HG03432 (cell line): ENCODE measurements at regions not wholly inside any gene's neighbourhood (a gene's known extent, or its start where the extent isn't known, plus 50 kb on each side); places are given as distances from the start of the nearest gene placed in this dataset.

Source experiments
- ATAC-seq: cut with Tn5 transposase; IDR thresholded peaks from one replicate; pipeline ENCODE4 v1.9.1; 2021; ENCODE audit warnings: mild to moderate bottlenecking, moderate library complexity; ENCODE audit not compliant: unreplicated experiment

- ATAC-seq: no peak
These were observed 254.7 kb downstream of the MAN2A1 start for GRCh38 chr5:109944461-109944860.

- peak; percentile 73 for ATAC-seq
These were observed 255.5 kb downstream of the MAN2A1 start for GRCh38 chr5:109945097-109945678.

- no peak for ATAC-seq
These were observed 256.2 kb downstream of the MAN2A1 start for GRCh38 chr5:109945723-109946480.

- ATAC-seq: no peak
These were observed 256.9 kb downstream of the MAN2A1 start for GRCh38 chr5:109946610-109947009.

GRCh38 chr5:109947667-109948066, 257.9 kb downstream of the MAN2A1 start:
- no peak for ATAC-seq

GRCh38 chr5:109950634-109951033, 260.9 kb downstream of the MAN2A1 start:
- no peak for ATAC-seq

GRCh38 chr5:109951348-109951747, 261.6 kb downstream of the MAN2A1 start:
- no peak for ATAC-seq

GRCh38 chr5:109951758-109952157, 262.0 kb downstream of the MAN2A1 start:
- no peak for ATAC-seq

GRCh38 chr5:109953761-109954160, 264.0 kb downstream of the MAN2A1 start:
- no peak for ATAC-seq

GRCh38 chr5:109956884-109957283, 267.2 kb downstream of the MAN2A1 start:
- ATAC-seq: no peak

- no peak for ATAC-seq
These were observed 268.4 kb downstream of the MAN2A1 start for GRCh38 chr5:109958082-109958481.

GRCh38 chr5:109959652-109960051, 269.9 kb downstream of the MAN2A1 start:
- ATAC-seq: no peak

GRCh38 chr5:109961751-109962150, 272.0 kb downstream of the MAN2A1 start:
- no peak for ATAC-seq

GRCh38 chr5:109962882-109963603, 273.3 kb downstream of the MAN2A1 start:
- ATAC-seq: peak; percentile 43

GRCh38 chr5:109964136-109964535, 274.4 kb downstream of the MAN2A1 start:
- no peak for ATAC-seq

GRCh38 chr5:109965634-109966033, 275.9 kb downstream of the MAN2A1 start:
- ATAC-seq: no peak

- no peak for ATAC-seq
These were observed 282.2 kb downstream of the MAN2A1 start for GRCh38 chr5:109971968-109972367.

GRCh38 chr5:109981979-109982378, 292.3 kb downstream of the MAN2A1 start:
- ATAC-seq: no peak

- ATAC-seq: no peak
These were observed 293.3 kb downstream of the MAN2A1 start for GRCh38 chr5:109982966-109983534.

- ATAC-seq: no peak
These were observed 297.0 kb downstream of the MAN2A1 start for GRCh38 chr5:109986726-109987125.

GRCh38 chr5:109987355-109987754, 297.6 kb downstream of the MAN2A1 start:
- no peak for ATAC-seq

- ATAC-seq: no peak
These were observed 298.2 kb downstream of the MAN2A1 start for GRCh38 chr5:109987970-109988369.
